Kidney epithelial cell (primary cell): ENCODE measurements at regions not wholly inside any gene's neighbourhood (a gene's known extent, or its start where the extent isn't known, plus 50 kb on each side); places are given as distances from the start of the nearest gene placed in this dataset.

Experiments
- DNase-seq: peaks from one replicate; pipeline ENCODE4 v3.0.0-alpha.2; 2010; ENCODE audit warnings: low read depth
- H3K27me3 ChIP-seq: 2 replicates; pipeline ENCODE4 v1.6.0; 2011; ENCODE audit warnings: low read length; ENCODE audit not compliant: control insufficient read depth, insufficient read depth
- H3K36me3 ChIP-seq: 2 replicates; pipeline ENCODE4 v1.5.1; 2011; ENCODE audit warnings: low read length; ENCODE audit not compliant: control insufficient read depth, insufficient read depth
- H3K4me3 ChIP-seq: 2 replicates; pipeline ENCODE4 v1.5.1; 2011; ENCODE audit warnings: low read depth, mild to moderate bottlenecking, control low read depth, low read length
- CTCF ChIP-seq: IDR thresholded peaks from 2 replicates; pipeline ENCODE4 v1.5.1; 2011; ENCODE audit warnings: mild to moderate bottlenecking, moderate library complexity, low read length, control low read depth, inconsistent platforms; ENCODE audit not compliant: insufficient read depth, poor library complexity, severe bottlenecking

- Histone ChIP-seq H3K4me3 (no peak overlapping the region), H3K36me3 (no peaks in the 10 kb centered on the region), H3K27me3 (no peaks in the 10 kb centered on the region)
- no peak for TF ChIP-seq CTCF
- DNase-seq, result no peak
These were observed 99.4 kb downstream of the SALL1 start for GRCh38 chr16:51051671-51052070.

DNA sequence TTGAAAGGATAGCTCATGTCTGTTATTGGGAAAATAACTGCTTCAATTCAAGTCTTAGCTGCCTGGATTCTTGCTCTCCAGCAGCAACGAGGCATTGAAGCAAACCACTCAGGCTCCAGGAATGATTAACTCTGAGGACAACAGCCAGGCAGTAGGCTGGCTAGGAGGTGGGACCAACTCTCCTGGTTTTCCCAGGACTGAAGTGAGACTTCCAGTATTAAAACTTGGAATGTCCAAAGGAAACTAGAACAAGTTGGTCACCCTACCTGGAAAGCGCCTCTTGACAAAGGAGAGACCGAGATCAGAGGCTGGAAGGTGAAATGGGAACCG is 100.7 kb downstream of the SALL1 start:
- no peaks in the 10 kb centered on the region for H3K27me3 ChIP-seq
- TF ChIP-seq CTCF, result no peak
- H3K36me3 ChIP-seq, result no peaks in the 10 kb centered on the region
- peak; percentile 32 for DNase-seq
- H3K4me3 ChIP-seq, result no peak overlapping the region

GRCh38 chr16:51049678-51050376 is 101.2 kb downstream of the SALL1 start:
- Histone ChIP-seq H3K4me3 (no peak overlapping the region), H3K27me3 (no peaks in the 10 kb centered on the region), H3K36me3 (no peaks in the 10 kb centered on the region)
- no peak for DNase-seq
- TF ChIP-seq CTCF, result no peak

DNA sequence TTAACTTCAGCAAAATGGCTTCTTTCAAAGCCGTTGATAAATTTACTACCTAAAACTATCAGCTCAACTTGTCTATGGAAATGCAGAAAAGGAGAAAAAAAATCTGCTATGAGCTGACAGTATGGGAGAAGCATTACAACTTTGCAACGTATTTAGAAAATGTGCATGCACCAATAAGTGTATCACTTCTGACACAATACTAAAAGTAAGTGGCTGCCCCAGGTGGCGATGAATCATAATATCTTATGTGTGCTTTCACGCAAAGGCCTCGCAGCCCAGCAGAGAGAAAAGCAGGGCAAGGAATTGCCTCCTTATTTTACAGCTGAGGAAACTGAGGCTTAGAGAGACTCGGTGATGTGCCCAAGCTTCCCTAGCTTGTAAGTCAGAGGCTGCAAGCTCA is 101.8 kb downstream of the SALL1 start:
- DNase-seq, result no peak

DNA sequence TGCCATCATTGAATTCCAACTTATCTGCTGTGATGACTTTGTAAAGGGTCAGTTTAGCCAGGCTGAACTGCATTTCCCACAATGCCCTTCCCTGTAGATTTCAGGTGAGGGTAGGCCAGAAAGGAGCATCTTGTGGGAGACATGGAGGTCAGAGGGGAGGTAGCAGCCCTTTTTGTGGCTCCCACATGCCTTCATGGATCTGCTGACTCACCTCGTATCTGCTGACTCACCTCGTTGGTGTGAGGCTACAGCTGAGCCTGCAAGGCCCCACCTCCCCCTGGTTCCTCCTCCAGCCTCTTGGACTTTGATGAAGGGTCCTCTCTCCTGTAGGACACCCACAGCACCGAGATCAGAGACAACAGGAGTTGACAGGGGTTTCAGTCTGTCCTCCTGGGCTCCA is 102.5 kb downstream of the SALL1 start:
- Histone ChIP-seq H3K4me3 (no peak overlapping the region), H3K27me3 (no peaks in the 10 kb centered on the region), H3K36me3 (no peaks in the 10 kb centered on the region)
- DNase-seq, result peak; percentile 16
- no peak for TF ChIP-seq CTCF

More for the DNA sequence above, 101.8 kb downstream of the SALL1 start:
- no peak for TF ChIP-seq CTCF
- Histone ChIP-seq H3K27me3 (no peaks in the 10 kb centered on the region), H3K4me3 (no peak overlapping the region), H3K36me3 (no peaks in the 10 kb centered on the region)

DNA sequence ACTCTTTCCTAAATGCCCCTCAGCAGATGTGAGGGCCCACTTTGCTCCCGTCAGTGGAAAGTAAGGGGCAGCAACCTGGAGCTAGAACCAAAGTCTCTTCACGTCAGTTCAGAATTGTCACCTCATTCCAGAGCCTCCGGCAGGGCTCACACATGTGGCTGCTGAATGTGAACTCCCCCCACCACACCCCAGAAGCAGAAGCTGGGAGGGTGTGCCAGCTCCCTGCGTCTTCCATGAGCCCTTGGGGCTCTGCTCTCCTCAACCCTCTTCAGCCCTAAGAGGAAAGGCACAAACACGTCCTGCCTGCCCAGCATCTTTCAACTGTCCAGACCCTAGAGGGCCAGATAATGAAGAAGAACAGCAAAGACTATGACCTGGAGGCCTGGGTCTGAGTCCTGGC is 105.3 kb downstream of the SALL1 start:
- DNase-seq, result no peak
- Histone ChIP-seq H3K27me3 (no peaks in the 10 kb centered on the region), H3K4me3 (no peak overlapping the region), H3K36me3 (no peaks in the 10 kb centered on the region)
- TF ChIP-seq CTCF, result no peak
